GM12878 (cell line): ENCODE measurements at regions not wholly inside any gene's neighbourhood (a gene's known extent, or its start where the extent isn't known, plus 50 kb on each side); places are given as distances from the start of the nearest gene placed in this dataset.

ENCODE experiments used
- CTCF ChIP-seq, 3 experiments: IDR thresholded peaks in 2 of 3; conservative IDR thresholded peaks in 1 of 3; 2 replicates each; pipeline ENCODE4 v1.5.1; 2011; ENCODE audit warnings: low read depth in 3 of 3, low read length in 3 of 3, mild to moderate bottlenecking in 3 of 3, control low read depth in 2 of 3, moderate library complexity in 2 of 3, inconsistent platforms in 1 of 3, mixed read lengths in 1 of 3; ENCODE audit not compliant: control insufficient read depth in 2 of 3, insufficient read depth in 1 of 3; ENCODE audit errors: extremely low read depth in 1 of 3
- GABPA ChIP-seq: IDR thresholded peaks from 2 replicates; pipeline ENCODE4 v1.6.1; 2014; ENCODE audit warnings: antibody characterized with exemption, low read depth, mild to moderate bottlenecking, inconsistent platforms
- HCFC1 ChIP-seq: fragments of 150-350 bp; IDR thresholded peaks from 2 replicates; pipeline ENCODE4 v1.6.1; 2014; ENCODE audit warnings: low read length
- USF2 ChIP-seq: IDR thresholded peaks from 2 replicates; pipeline ENCODE4 v1.6.1; 2011; ENCODE audit warnings: low read depth, low read length, improper control_type of control experiment, borderline replicate concordance
- ZNF207 ChIP-seq: fragments of 450-650 bp; IDR thresholded peaks from 2 replicates; pipeline ENCODE4 v1.6.1; 2014; ENCODE audit warnings: antibody characterized with exemption, mild to moderate bottlenecking, borderline replicate concordance

- no peak for TF ChIP-seq HCFC1
- no peak for TF ChIP-seq GABPA
- no peak for TF ChIP-seq CTCF (IDR thresholded peaks at IDR 0.05 in 2 of 3, conservative IDR thresholded peaks at IDR 0.05 in 1 of 3; ENCODE audit: control insufficient read depth in 2 of 3, extremely low read depth in 1 of 3, insufficient read depth in 1 of 3, low read depth in 3 of 3, low read length in 3 of 3)
- no peak for TF ChIP-seq ZNF207
- TF ChIP-seq USF2: no peak
Observed at GRCh38 chr2:219901155-219901554, 273.7 kb downstream of the SLC4A3 start.
